GM19035 (cell line): ENCODE measurements at regions not wholly inside any gene's neighbourhood (a gene's known extent, or its start where the extent isn't known, plus 50 kb on each side); places are given as distances from the start of the nearest gene placed in this dataset.
"Not testable (repeated sequence)": the region's sequence is repeated elsewhere in the genome, so short reads cannot be mapped to it uniquely, and the experiment has no call there.

Source experiments
- ATAC-seq: cut with Tn5 transposase; IDR thresholded peaks from one replicate; pipeline ENCODE4 v1.9.1; 2021; ENCODE audit not compliant: unreplicated experiment

DNA sequence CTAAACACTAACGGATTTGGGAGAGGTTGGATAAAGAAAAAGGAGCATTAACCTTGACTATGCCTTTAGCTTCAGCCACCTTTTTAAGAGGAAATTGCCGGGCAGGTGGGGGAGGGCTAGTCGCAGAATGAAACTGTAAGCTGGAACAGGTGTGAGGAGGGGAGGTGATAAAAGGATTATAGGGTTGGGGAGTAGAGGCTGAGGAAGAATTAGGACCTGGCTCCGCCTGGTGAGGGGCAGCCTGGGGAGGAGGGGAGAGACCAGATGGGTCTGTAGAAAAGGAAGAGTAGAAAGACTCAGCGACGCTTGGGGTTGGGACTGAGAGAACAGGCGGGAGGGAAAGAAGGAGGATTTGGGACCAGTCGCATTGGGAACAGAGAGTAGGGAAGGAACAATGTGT is 376.4 kb upstream of the MEX3C start:
- ATAC-seq, result not testable (repeated sequence)

- ATAC-seq, result no peak
Observed at GRCh38 chr18:51575171-51575570, 377.7 kb upstream of the MEX3C start.

DNA sequence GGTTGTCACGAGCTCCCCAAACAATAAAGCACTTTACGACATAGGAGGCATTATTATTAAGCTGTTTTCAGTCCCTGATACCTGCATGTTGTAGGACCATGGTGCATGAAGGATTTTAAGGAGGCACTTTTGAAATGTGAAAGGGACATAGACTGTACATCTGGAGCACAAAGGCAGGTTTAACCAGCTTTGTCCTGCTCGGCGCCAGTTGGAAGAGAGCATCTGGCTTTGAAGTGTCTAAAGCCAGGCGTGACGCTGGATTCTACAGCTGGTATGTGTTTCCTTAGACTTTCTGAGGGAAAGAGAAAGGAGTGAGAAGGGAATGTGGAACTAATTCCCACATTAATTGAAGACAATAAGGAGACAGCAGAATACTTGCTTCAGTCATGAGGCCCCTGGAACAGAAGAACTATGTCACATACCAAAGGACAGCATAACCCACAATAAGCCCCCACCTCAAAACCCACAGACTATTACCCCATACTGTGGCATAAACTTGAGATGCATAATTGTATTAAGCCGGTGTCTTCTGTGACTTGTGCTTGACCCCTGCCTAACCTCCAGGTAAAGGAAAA is 381.0 kb upstream of the MEX3C start:
- ATAC-seq, result no peak

- no peak for ATAC-seq
Observed at GRCh38 chr18:51580580-51580979, 383.1 kb upstream of the MEX3C start.

GRCh38 chr18:51582551-51582950 is 385.1 kb upstream of the MEX3C start:
- no peak for ATAC-seq

DNA sequence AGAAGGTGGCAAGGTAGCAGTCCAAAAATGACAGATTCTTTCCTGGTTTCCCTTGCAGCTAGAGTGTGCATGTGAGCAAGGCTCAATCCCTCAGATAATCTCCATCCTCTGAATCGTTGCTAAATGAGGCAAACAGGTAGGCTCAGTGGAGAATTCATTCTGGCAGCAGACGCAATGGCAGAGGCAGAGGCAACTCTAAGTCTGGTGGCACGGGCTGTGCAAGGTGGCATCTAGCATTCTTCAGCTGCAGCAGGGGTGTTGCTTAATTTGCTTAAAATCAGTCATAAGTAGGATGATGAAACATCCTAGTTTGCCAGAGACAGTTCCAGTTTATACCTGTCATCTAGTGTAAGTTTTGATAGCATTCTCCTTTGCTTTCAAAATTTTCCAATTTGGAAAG is 391.1 kb upstream of the MEX3C start:
- no peak for ATAC-seq

- no peak for ATAC-seq
Observed at GRCh38 chr18:51593931-51594330, 396.4 kb upstream of the MEX3C start.

- ATAC-seq, result no peak
Observed at GRCh38 chr18:51603111-51603510, 405.6 kb upstream of the MEX3C start.

- ATAC-seq, result no peak
Observed at GRCh38 chr18:51603551-51603950, 406.1 kb upstream of the MEX3C start.

GRCh38 chr18:51610481-51610880 is 413.0 kb upstream of the MEX3C start:
- no peak for ATAC-seq

GRCh38 chr18:51611326-51611725 is 413.8 kb upstream of the MEX3C start:
- ATAC-seq, result no peak

DNA sequence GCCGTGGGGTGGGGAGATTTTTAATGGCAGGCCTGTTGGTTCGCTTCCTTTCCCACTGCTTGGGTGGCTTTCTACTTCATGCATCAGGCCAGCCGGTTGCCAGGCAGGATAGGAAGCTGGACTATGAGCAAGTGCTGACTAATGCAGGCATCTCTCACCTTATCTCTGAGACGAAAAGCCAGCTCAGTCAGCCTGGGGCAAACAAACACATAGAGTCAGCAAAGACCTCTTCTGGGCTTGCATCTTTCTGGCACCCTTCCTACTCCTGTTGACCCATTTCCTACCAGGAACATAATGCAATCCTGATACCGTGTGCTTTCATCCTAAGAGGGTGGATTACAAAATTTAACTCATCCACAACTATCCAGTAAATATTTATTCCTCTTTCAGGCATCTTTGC is 416.6 kb upstream of the MEX3C start:
- no peak for ATAC-seq

DNA sequence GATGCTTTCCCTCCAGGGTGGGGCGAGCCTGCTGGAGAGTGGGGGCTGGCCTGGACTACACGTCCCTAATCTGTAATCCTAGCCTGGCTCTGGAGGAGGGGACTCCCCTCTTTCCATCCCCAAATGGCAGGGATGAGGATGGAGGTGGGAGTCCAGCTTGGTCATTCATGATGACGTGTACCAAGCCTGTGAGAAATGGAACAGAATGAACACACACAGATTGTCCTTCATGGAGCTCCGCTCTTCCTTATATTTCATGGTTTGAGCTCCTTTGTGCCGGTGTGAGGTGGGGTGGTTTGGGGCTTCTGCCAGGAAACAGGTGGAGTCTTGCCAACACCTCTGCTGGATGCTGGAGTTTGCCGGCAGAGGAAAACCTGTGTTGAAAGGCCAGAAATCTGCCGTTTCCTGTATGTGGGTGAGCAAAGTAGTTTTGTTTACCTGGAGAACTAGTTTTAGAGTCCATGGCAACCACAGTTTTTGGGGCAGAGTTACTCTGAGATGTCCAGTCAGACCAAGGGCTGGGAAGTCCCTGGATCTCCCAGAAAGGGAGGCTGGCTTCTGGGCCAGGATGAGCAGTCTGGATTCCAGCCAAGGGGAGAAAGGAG is 417.6 kb upstream of the MEX3C start:
- no peak for ATAC-seq

DNA sequence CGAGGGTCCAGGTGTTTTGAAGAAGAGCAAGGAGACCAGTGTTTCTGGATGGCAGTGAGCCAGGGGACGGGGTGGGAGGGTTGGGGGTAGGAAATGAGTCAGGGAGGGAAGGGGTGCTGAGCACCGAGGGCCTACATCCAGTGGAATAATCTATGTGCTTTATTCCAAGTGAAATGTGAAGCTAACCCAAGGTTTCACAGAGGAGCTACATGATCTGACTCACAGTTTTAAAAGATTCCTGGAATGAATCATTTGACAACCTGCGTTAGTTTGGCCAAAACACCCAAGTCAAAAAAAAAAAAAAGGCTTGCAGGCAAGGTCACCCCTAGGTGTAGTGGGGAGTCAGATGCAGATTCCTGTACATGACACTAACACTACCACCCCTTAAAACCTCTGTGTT is 419.7 kb upstream of the MEX3C start:
- ATAC-seq, result no peak

DNA sequence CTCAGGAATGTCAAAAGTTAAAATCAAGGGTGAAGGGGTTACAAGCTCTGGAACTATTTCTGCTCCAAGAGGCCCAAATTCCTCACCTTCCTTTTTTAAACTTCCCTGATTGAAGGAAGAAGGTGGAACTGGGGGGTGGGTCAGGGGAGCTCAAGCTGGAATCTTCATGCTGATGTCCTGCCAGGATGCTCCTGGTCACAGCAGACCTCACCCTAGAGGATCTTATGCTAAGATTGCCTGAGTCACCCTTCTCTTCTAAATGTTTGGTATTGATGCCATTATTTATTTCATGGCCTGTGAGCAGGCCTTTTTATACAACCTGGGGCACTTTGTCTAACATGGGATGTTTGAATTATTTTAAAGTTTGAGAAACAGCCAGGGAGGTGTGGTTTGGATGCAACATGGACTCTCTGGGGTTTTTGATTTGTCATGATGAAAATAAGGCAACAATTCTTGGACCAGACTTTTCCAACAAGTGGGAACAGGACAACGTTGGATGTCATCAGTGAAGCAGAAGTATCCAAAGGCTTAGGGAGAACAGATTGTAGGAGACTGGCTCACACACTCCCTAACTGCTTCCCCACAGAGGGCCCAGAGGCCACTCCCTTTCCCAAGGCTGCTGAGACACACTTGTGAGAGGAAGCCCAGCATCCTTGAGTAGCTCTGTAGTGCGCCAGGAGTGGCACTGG is 420.2 kb upstream of the MEX3C start:
- no peak for ATAC-seq

- no peak for ATAC-seq
Observed at GRCh38 chr18:51619283-51619682, 421.8 kb upstream of the MEX3C start.

- peak; percentile 64 for ATAC-seq
Observed at GRCh38 chr18:51621113-51621863, 423.8 kb upstream of the MEX3C start.

DNA sequence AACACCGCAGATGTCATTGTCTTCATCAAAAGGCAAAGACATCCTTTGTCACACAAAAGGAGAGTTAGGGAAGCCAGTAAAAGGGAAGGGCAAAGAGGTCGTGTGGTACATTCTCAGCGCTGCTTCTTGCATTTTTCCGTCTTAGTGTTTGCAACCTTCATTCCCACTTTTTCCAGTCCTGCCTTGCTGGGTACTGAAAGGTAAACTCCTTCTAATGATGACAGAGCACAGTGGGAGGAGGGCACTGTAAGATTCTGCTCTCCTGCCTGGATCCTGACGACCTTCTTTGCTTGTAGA is 424.3 kb upstream of the MEX3C start:
- ATAC-seq, result no peak

- no peak for ATAC-seq
Observed at GRCh38 chr18:51622702-51623101, 425.2 kb upstream of the MEX3C start.

- ATAC-seq, result no peak
Observed at GRCh38 chr18:51623653-51624052, 426.2 kb upstream of the MEX3C start.

GRCh38 chr18:51630706-51631105 is 433.2 kb upstream of the MEX3C start:
- ATAC-seq, result no peak

DNA sequence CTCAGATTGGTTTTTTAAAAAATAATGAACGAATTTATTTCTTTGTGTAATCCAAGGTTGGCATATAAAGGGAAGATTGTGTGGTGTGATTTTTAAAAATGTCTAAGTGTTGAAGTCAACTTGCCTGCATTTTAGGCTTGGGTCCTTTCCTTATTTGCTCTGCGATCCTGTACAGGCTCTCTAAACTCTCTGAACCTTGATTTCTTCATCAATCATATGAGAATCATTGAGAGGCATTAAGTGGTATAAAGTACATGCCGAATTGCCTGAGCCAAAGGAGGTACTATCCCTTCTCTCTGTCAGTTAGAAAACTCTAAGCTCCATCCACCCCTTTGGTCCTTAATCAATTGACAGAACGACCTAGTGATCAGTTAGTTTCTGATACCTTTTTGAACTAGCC is 440.4 kb upstream of the MEX3C start:
- no peak for ATAC-seq
